ENCODE measurements at regions not wholly inside any gene's neighbourhood (a gene's known extent, or its start where the extent isn't known, plus 50 kb on each side); places are given as distances from the start of the nearest gene placed in this dataset.

GRCh38 chr1:101508913-101509312 is 272.1 kb downstream of the S1PR1 start:
- Histone ChIP-seq H3K36me3 (no peaks in the 10 kb centered on the region), H3K9me3 (no peaks in the 10 kb centered on the region), H3K27ac (no peak overlapping the region), H3K27me3 (no peaks in the 10 kb centered on the region), H3K4me3 (replicated peaks in 1 of 3) (no peak overlapping the region), H3K4me1 (no peaks in the 10 kb centered on the region)
- 89 to 99% methylated on average over 2 of the region's 2 CpGs for WGBS, 2 donors
- TF ChIP-seq CTCF (IDR thresholded peaks at IDR 0.05) (no peak), POLR2A (IDR thresholded peaks at IDR 0.05) (no peak)
- intact Hi-C loops (cut with DNase I) = no loop called here
- DNase-seq = no peak

- intact Hi-C loops (cut with DNase I) = no loop called here
- WGBS, 2 donors = 82 to 86% methylated on average over 1 of the region's 1 CpG
- Histone ChIP-seq H3K9me3 (no peaks in the 10 kb centered on the region), H3K4me3 (replicated peaks in 1 of 3) (no peak overlapping the region), H3K27ac (no peak overlapping the region), H3K4me1 (no peaks in the 10 kb centered on the region), H3K36me3 (no peaks in the 10 kb centered on the region), H3K27me3 (no peaks in the 10 kb centered on the region)
- TF ChIP-seq POLR2A (IDR thresholded peaks at IDR 0.05) = no peak
- TF ChIP-seq CTCF (IDR thresholded peaks at IDR 0.05) = no peak
- DNase-seq = no peak
Measured at GRCh38 chr1:101509370-101509769, 272.6 kb downstream of the S1PR1 start.

GRCh38 chr1:101511202-101511891 is 274.5 kb downstream of the S1PR1 start:
- Histone ChIP-seq H3K27me3 (no peaks in the 10 kb centered on the region), H3K4me3 (replicated peaks in 1 of 3) (no peak overlapping the region), H3K36me3 (no peaks in the 10 kb centered on the region), H3K9me3 (no peaks in the 10 kb centered on the region), H3K27ac (no peak overlapping the region), H3K4me1 (no peaks in the 10 kb centered on the region)
- TF ChIP-seq POLR2A (IDR thresholded peaks at IDR 0.05) = no peak
- TF ChIP-seq CTCF (IDR thresholded peaks at IDR 0.05) = no peak
- WGBS, 2 donors = 92 to 95% methylated on average over 2 of the region's 2 CpGs
- no peak for DNase-seq
- intact Hi-C loops (cut with DNase I) = no loop called here

- intact Hi-C loops (cut with DNase I) = no loop called here
- DNase-seq = no peak
- Histone ChIP-seq H3K4me1 (no peaks in the 10 kb centered on the region), H3K27me3 (no peaks in the 10 kb centered on the region), H3K4me3 (replicated peaks in 1 of 3) (no peak overlapping the region), H3K9me3 (no peaks in the 10 kb centered on the region), H3K36me3 (no peaks in the 10 kb centered on the region), H3K27ac (no peak overlapping the region)
- no peak for TF ChIP-seq POLR2A (IDR thresholded peaks at IDR 0.05)
- peak in 4 of 6 experiments; percentile 47 to 75 (median 68) for TF ChIP-seq CTCF (IDR thresholded peaks at IDR 0.05)
- WGBS, 2 donors = 6 to 10% methylated on average over 4 of the region's 4 CpGs
Measured at GRCh38 chr1:101520302-101520701, 283.5 kb downstream of the S1PR1 start.

- Histone ChIP-seq H3K4me3 (replicated peaks in 1 of 3) (no peak overlapping the region), H3K27me3 (no peaks in the 10 kb centered on the region), H3K27ac (no peak overlapping the region), H3K4me1 (no peaks in the 10 kb centered on the region), H3K36me3 (no peaks in the 10 kb centered on the region), H3K9me3 (no peaks in the 10 kb centered on the region)
- TF ChIP-seq POLR2A (IDR thresholded peaks at IDR 0.05) (no peak), CTCF (IDR thresholded peaks at IDR 0.05) (no peak)
- WGBS, 2 donors = 85 to 90% methylated on average over 2 of the region's 2 CpGs
- no peak for DNase-seq
- intact Hi-C loops (cut with DNase I) = no loop called here
Measured at GRCh38 chr1:101522486-101522885, 285.7 kb downstream of the S1PR1 start.
